Breast epithelium (tissue), 3 donors: ENCODE measurements at regions not wholly inside any gene's neighbourhood (a gene's known extent, or its start where the extent isn't known, plus 50 kb on each side); places are given as distances from the start of the nearest gene placed in this dataset.

Experiments
- POLR2A ChIP-seq: fragments of 450-650 bp; IDR thresholded peaks from one replicate; pipeline ENCODE4 v1.6.1; 2016; ENCODE audit warnings: antibody characterized with exemption, mild to moderate bottlenecking, moderate library complexity
- TF ChIP-seq, protein P1 (sequence below), 3 donors: fragments of 450-650 bp; IDR thresholded peaks; one replicate each; pipeline ENCODE4 v1.5.1; 2016 to 2017; ENCODE audit warnings: antibody characterized with exemption in 3 of 3, mild to moderate bottlenecking in 3 of 3, moderate library complexity in 3 of 3

DNA sequence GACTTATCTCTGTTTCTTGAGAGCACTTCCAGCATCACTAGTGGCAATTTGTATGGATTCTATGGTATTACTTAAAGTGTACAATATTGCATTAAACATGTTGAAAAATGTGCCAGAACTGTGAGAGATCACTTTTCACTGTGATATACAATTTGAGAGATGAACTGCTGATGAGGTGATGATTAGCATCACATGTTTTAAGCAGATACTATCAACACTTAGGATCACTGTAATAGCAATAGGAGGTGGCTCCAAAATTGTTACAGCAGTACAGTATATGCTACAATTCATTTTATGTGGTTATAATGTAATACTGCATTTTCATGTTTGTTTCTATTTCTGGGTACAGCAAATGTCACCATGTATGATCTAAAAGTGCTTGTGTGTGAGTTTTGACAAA is 570.0 kb downstream of the PTPRC start:
- TF ChIP-seq, protein P1, sequence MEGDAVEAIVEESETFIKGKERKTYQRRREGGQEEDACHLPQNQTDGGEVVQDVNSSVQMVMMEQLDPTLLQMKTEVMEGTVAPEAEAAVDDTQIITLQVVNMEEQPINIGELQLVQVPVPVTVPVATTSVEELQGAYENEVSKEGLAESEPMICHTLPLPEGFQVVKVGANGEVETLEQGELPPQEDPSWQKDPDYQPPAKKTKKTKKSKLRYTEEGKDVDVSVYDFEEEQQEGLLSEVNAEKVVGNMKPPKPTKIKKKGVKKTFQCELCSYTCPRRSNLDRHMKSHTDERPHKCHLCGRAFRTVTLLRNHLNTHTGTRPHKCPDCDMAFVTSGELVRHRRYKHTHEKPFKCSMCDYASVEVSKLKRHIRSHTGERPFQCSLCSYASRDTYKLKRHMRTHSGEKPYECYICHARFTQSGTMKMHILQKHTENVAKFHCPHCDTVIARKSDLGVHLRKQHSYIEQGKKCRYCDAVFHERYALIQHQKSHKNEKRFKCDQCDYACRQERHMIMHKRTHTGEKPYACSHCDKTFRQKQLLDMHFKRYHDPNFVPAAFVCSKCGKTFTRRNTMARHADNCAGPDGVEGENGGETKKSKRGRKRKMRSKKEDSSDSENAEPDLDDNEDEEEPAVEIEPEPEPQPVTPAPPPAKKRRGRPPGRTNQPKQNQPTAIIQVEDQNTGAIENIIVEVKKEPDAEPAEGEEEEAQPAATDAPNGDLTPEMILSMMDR (IDR thresholded peaks at IDR 0.05), result no peak
- no peak for TF ChIP-seq POLR2A
